ENCODE measurements at regions not wholly inside any gene's neighbourhood (a gene's known extent, or its start where the extent isn't known, plus 50 kb on each side); places are given as distances from the start of the nearest gene placed in this dataset.

DNA sequence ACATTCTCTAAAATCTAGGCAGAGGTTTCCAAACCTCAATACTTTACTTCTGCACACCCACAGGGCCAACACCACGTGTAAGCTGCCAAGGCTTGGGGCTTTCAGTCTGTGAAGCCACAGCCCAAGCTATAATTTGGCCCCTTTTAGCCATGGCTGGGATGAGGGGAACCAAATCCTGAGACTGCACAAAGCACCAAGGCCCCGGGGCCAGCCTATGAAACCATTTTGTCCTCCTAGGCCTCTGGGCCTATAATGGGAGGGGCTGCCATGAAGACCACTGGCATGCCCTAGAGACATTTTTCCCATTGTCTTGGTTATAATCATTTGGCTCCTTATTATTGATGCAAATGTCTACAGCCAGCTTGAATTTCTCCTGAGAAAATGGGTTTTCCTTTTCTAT, 513.0 kb upstream of the ADGRB3 start:
- no peak for TF ChIP-seq CTCF (IDR thresholded peaks at IDR 0.05)
- no peak for TF ChIP-seq ZFX (IDR thresholded peaks at IDR 0.05; ENCODE audit: borderline replicate concordance)
